Stromal cell of bone marrow (primary cell): ENCODE measurements at regions not wholly inside any gene's neighbourhood (a gene's known extent, or its start where the extent isn't known, plus 50 kb on each side); places are given as distances from the start of the nearest gene placed in this dataset.
"Not testable (repeated sequence)": the region's sequence is repeated elsewhere in the genome, so short reads cannot be mapped to it uniquely, and the experiment has no call there.

Experiments
- DNase-seq: peaks from one replicate; pipeline ENCODE4 v3.0.0-alpha.2; 2012; ENCODE audit warnings: low read depth

- no peak for DNase-seq
Measured at GRCh38 chrX:25503826-25504225, 488.1 kb upstream of the ARX start.

GRCh38 chrX:25507801-25508200 lies 492.0 kb upstream of the ARX start:
- DNase-seq: no peak

GRCh38 chrX:25519258-25519657 lies 503.5 kb upstream of the ARX start:
- no peak for DNase-seq

- DNase-seq: not testable (repeated sequence)
Measured at GRCh38 chrX:25522443-25523010, 506.8 kb upstream of the ARX start.

GRCh38 chrX:25523574-25524540 lies 508.1 kb upstream of the ARX start:
- peak; percentile 51 for DNase-seq

- no peak for DNase-seq
Measured at GRCh38 chrX:25527156-25527555, 511.4 kb upstream of the ARX start.

GRCh38 chrX:25527596-25527995 lies 511.8 kb upstream of the ARX start:
- no peak for DNase-seq

GRCh38 chrX:25531096-25531495 lies 515.3 kb upstream of the ARX start:
- peak; percentile 64 for DNase-seq

- no peak for DNase-seq
Measured at GRCh38 chrX:25534091-25534490, 518.3 kb upstream of the ARX start.

- DNase-seq: no peak
Measured at GRCh38 chrX:25536307-25536970, 520.7 kb upstream of the ARX start.

GRCh38 chrX:25537699-25538098 lies 521.9 kb upstream of the ARX start:
- no peak for DNase-seq

GRCh38 chrX:25544641-25545040 lies 528.9 kb upstream of the ARX start:
- DNase-seq: no peak

GRCh38 chrX:25548811-25549210 lies 533.0 kb upstream of the ARX start:
- DNase-seq: peak; percentile 31

- DNase-seq: no peak
Measured at GRCh38 chrX:25555521-25555920, 539.8 kb upstream of the ARX start.

GRCh38 chrX:25558137-25558536 lies 542.4 kb upstream of the ARX start:
- no peak for DNase-seq

GRCh38 chrX:25561190-25561589 lies 545.4 kb upstream of the ARX start:
- no peak for DNase-seq

GRCh38 chrX:25573631-25574030 lies 557.9 kb upstream of the ARX start:
- no peak for DNase-seq

- DNase-seq: no peak
Measured at GRCh38 chrX:25596921-25597320, 541.2 kb upstream of the MAGEB18 start.

GRCh38 chrX:25597551-25597950 lies 540.6 kb upstream of the MAGEB18 start:
- DNase-seq: peak; percentile 33

- peak; percentile 41 for DNase-seq
Measured at GRCh38 chrX:25599061-25599460, 539.1 kb upstream of the MAGEB18 start.

- peak; percentile 59 for DNase-seq
Measured at GRCh38 chrX:25600776-25601175, 537.4 kb upstream of the MAGEB18 start.

GRCh38 chrX:25601323-25601722 lies 536.8 kb upstream of the MAGEB18 start:
- no peak for DNase-seq

- DNase-seq: no peak
Measured at GRCh38 chrX:25618248-25618647, 519.9 kb upstream of the MAGEB18 start.
